ENCODE measurements at regions not wholly inside any gene's neighbourhood (a gene's known extent, or its start where the extent isn't known, plus 50 kb on each side); places are given as distances from the start of the nearest gene placed in this dataset.

GRCh38 chr15:62454567-62455172 lies 289.6 kb upstream of the C2CD4B start:
- H3K79me2 ChIP-seq: peaks cover 12% of the 10 kb centered on the region
- no peak for DNase-seq (ENCODE audit: low spot score)
- no peak overlapping the region for H3K27ac ChIP-seq
- no peaks in the 10 kb centered on the region for H3K27me3 ChIP-seq
- no peaks in the 10 kb centered on the region for H4K20me1 ChIP-seq (ENCODE audit: insufficient read depth, poor library complexity, severe bottlenecking)
- H3K9me3 ChIP-seq (ENCODE audit: low read depth): no peaks in the 10 kb centered on the region
- no peaks in the 10 kb centered on the region for H3K9me2 ChIP-seq (replicated peaks; ENCODE audit: insufficient read depth)
- peaks cover 15% of the 10 kb centered on the region for H3K4me1 ChIP-seq (ENCODE audit: insufficient read depth)
- no peak overlapping the region for H2AFZ ChIP-seq
- 94% methylated on average over 6 of the region's 6 CpGs for WGBS (ENCODE audit: low lambda C conversion rate, missing lambda C conversion rate)
- H3K4me3 ChIP-seq: no peak overlapping the region
- H3K4me2 ChIP-seq: no peak overlapping the region
- no peak for TF ChIP-seq EZH2 (IDR thresholded peaks at IDR 0.05; ENCODE audit: borderline replicate concordance)
- TF ChIP-seq CTCF (IDR thresholded peaks at IDR 0.05; ENCODE audit: poor library complexity): no peak
- TF ChIP-seq EZH2phosphoT487 (IDR thresholded peaks at IDR 0.05; ENCODE audit: low read depth, severe bottlenecking, unreplicated experiment): no peak
- no peaks in the 10 kb centered on the region for H3K36me3 ChIP-seq (replicated peaks; ENCODE audit: insufficient read depth, low read depth)

GRCh38 chr15:62455441-62455921 lies 290.4 kb upstream of the C2CD4B start:
- Histone ChIP-seq H3K4me3 (no peak overlapping the region), H3K27ac (no peak overlapping the region), H3K9me2 (replicated peaks; ENCODE audit: insufficient read depth) (no peaks in the 10 kb centered on the region), H3K4me1 (ENCODE audit: insufficient read depth) (peaks cover 15% of the 10 kb centered on the region), H4K20me1 (ENCODE audit: insufficient read depth, poor library complexity, severe bottlenecking) (no peaks in the 10 kb centered on the region), H3K36me3 (replicated peaks; ENCODE audit: insufficient read depth, low read depth) (no peaks in the 10 kb centered on the region), H3K4me2 (no peak overlapping the region), H3K27me3 (no peaks in the 10 kb centered on the region), H3K79me2 (peaks cover 15% of the 10 kb centered on the region), H2AFZ (no peak overlapping the region), H3K9me3 (ENCODE audit: low read depth) (no peaks in the 10 kb centered on the region)
- TF ChIP-seq EZH2phosphoT487 (IDR thresholded peaks at IDR 0.05; ENCODE audit: low read depth, severe bottlenecking, unreplicated experiment): no peak
- TF ChIP-seq CTCF (IDR thresholded peaks at IDR 0.05; ENCODE audit: poor library complexity): no peak
- no peak for TF ChIP-seq EZH2 (IDR thresholded peaks at IDR 0.05; ENCODE audit: borderline replicate concordance)
- 84% methylated on average over 11 of the region's 12 CpGs for WGBS (ENCODE audit: low lambda C conversion rate, missing lambda C conversion rate)
- no peak for DNase-seq (ENCODE audit: low spot score)

- Histone ChIP-seq H3K4me2 (no peak overlapping the region), H3K79me2 (peaks cover 22% of the 10 kb centered on the region), H2AFZ (no peak overlapping the region)
These were observed 291.2 kb upstream of the C2CD4B start for GRCh38 chr15:62456011-62456920.

More at GRCh38 chr15:62456011-62456920, 291.2 kb upstream of the C2CD4B start:
- H3K36me3 ChIP-seq (replicated peaks; ENCODE audit: insufficient read depth, low read depth): no peaks in the 10 kb centered on the region
- no peak for TF ChIP-seq CTCF (IDR thresholded peaks at IDR 0.05; ENCODE audit: poor library complexity)
- TF ChIP-seq EZH2phosphoT487 (IDR thresholded peaks at IDR 0.05; ENCODE audit: low read depth, severe bottlenecking, unreplicated experiment): no peak
- no peak for TF ChIP-seq EZH2 (IDR thresholded peaks at IDR 0.05; ENCODE audit: borderline replicate concordance)
- no peaks in the 10 kb centered on the region for H4K20me1 ChIP-seq (ENCODE audit: insufficient read depth, poor library complexity, severe bottlenecking)
- H3K9me3 ChIP-seq (ENCODE audit: low read depth): no peaks in the 10 kb centered on the region
- no peaks in the 10 kb centered on the region for H3K27me3 ChIP-seq
- no peaks in the 10 kb centered on the region for H3K9me2 ChIP-seq (replicated peaks; ENCODE audit: insufficient read depth)
- WGBS (ENCODE audit: low lambda C conversion rate, missing lambda C conversion rate): 65% methylated on average over 11 of the region's 11 CpGs
- no peak overlapping the region for H3K27ac ChIP-seq
- peaks cover 15% of the 10 kb centered on the region for H3K4me1 ChIP-seq (ENCODE audit: insufficient read depth)
- H3K4me3 ChIP-seq: no peak overlapping the region
- DNase-seq (ENCODE audit: low spot score): no peak
